Stimulated activated CD4-positive, alpha-beta T cell treated with anti-CD3 and anti-CD28 coated beads, TNF-alpha, amount 100 ng/mL, for 24 hours (primary cell): ENCODE measurements at regions not wholly inside any gene's neighbourhood (a gene's known extent, or its start where the extent isn't known, plus 50 kb on each side); places are given as distances from the start of the nearest gene placed in this dataset.
"Not testable (repeated sequence)": the region's sequence is repeated elsewhere in the genome, so short reads cannot be mapped to it uniquely, and the experiment has no call there.

ENCODE experiments used
- DNase-seq, 3 experiments: peaks; one replicate each; pipeline ENCODE4 v3.0.0-alpha.2; 2020; ENCODE audit warnings: low read depth in 3 of 3

DNA sequence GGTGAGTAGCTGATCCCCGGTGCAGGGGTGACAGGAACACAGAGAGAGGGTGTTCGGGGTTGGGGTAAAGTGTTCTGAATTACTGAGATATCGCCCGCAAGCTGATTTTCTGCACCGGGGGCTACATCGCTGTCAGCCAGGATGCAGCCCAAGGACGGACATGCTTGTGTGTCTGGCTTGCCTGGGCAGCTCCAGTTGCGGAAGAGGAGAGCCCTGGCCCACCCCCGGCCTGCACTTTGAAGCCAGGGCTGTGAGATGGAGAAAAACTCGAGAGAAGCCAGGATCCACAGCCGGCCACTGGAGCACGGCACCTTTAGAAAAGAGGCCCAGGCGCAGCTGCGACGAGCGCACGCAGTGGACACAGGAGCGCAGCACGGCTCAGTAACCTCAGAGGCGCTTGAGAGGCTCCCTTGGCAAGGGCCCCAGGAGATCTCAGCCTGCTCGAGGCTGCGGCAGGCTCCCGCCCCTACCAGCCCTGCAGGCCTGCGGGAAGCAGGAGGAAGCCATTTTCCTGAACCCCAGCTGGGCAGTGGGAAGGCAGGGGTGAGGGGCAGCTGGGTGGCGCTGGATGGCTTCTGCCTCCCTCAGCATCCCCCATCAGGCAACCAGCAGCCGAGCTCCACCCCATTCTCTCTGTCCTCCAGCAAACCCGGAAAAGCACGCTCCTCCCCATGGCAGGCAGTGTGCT lies 59.2 kb downstream of the C9orf50 start:
- DNase-seq = no peak

DNA sequence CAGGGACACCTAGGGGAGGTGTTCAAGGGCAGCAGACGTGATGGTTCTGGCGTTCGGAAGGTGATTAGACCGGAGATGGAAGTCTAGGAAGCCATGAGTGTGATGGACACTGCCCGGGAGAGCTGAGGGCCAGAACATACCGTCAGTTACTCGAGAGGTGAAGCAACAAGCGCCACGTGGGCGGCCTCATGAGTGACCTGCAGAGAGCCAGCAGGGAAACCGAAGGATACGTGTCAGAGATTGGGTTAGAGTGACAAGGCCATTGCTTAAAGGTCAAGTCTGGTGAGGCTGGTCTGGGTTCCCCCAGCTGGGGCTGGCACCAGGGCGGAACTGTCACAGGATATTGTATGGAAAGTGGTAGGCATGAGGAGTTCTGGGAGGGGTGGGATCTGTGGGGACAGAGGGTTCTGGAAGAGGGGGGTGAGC lies 60.0 kb downstream of the C9orf50 start:
- no peak for DNase-seq

DNA sequence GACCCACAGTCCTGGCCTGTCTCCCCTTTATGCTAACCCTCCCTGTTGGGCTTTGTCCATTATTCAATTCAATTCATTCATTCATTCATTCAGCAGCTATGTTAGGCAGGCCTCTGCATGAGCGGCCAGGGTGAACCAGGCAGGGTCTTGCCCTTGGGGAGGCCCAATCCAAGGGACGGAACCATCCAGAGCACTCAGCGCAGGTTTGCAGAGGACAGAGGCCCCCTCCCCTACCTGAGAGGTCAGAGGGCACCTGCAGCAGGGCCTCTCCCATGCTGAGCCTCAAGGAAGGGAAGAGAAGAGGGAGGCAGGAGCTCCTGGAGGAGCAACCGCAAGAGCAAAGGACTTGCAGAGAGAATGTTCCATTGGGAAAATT lies 61.4 kb downstream of the C9orf50 start:
- no peak for DNase-seq

DNA sequence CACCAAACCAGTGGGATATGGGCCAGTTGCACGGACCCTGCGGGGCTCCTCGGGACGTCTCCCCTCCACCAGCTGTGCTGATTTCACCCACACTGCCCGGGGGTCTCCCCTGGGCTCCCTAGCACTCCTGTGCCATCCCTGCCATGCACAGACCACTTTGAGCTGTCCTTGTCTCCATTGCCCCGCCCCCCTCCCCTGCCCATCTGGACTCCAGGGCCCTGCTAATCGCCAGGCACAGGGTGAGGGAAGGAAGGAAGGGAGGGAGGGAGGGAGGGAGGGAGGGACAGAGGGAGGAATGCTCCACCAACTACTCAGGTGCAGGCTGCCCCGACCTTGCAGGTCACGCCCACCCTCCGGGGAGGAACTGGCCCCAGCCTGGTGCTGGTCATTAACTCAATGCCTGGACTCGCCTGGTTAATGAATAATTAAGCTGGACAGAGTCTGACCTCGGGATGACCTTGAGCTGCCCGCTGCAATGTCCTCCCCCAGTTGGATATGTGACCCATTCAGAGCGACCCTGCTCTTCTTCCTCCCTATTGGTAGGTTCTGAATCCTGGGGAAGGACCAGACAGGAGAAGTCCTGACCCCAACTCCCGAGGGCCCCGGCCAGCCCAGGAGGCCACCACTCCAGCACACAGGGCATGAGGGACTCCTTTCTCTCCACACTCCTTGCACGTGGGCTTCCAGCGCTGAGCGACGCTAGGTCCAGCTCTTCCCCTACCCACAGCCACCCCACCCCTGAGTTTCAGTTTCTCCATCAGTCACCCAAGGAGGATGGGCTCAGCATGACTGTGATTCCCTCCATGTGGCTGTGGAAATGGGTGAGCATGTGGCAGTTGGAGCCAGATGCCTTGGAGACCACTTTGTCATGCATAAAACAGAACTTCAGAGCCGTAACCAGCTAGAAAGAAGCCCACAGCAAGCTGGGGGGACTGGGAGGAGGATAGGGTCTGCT lies 62.1 kb downstream of the C9orf50 start:
- no peak for DNase-seq

DNA sequence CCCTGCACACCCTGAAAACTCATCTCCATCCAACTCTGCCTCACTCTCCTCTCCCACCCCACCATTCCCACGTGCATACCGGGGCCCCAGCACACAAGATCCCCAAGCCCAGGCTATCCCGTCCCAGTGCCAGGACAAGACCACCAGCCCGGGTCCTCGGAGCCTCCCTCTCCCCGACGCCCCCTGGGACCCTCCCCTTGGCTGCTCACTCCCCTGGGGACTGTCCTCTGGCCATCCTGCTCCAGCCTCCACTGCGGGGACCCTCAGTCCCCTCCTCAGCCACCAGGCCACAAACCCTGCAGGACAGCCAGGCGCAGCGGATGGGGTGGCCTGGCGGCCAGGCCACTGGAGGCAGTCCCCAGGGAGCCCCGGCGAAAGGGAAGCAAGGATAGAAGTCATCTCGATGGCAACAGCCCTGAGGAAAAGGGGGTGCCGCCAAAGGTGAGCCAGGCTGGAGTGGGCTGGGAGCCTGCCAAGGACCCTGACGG lies 62.8 kb downstream of the C9orf50 start:
- no peak for DNase-seq

DNA sequence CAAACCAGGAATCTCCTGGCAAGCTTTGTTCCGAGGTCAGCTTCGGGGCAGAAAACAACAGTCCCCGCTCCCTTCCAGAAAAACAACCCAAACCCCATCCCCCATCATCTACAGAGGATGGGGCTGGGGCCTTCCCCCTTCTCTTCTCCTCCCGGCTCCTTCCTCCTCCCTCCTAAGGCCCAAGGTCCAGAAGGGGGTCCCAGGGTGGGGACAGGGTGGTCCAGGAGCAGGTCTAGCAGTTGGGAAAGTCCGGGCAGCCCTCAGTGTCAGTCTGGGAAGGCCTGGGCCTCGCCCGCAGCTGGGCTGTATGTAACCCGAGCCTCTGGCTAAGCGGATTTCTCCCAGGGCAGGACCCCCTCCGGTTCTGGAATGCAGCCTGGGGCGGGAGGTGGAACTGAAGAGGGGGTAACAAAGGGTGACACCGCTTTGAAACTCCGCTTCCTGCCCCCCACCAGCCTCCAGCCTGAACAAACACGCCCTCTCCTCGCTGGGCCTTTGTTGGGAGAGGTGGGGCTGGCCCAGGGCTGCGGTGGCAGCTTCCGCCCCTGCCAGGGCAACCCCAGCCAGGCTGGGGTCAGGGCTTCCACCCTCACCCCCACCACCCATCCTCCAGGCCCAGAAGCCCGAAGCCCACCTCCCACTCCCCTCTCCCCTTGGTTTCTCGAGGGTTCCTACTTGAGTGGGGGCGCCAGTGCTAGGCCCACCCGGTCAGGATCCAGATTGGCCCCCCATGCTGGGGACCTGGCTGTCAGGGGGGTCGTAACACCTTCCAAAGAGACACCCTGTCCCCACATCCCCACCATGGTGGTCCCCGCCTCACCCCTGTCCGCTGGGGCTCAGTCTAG lies 63.5 kb downstream of the C9orf50 start:
- no peak for DNase-seq

DNA sequence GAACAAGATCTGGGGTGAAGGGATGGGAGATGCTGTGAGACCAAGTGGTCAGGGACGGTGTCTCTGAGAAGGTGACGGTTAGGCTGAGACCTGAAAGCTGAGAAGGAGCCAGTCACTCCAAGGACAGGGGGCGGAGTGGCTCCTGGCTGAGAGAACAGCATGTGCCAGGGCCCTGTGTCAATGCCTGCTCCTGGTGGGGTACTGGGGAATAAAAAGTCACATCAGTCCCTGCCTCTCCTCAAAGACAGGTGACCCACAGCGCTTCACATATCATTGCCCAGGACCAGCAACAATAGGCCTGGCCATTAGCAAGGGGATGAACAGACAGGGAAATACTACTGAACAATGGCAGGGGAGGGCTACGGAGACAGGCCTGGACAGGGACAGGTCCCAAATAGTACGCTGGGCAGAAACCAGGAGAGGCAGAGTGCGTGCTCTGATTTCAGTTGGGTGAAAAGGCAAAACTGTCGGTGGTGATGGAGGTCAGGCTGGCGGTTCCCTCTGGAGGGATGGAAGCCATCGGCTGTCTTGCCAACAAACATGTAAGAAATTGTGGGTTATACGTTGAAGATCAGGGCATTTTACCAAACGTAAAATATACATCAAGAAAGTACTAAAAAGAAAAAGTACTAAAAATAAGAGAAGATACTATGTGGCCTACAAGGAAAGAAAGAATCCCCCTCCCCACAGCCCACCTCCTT lies 64.3 kb downstream of the C9orf50 start:
- DNase-seq = no peak

DNA sequence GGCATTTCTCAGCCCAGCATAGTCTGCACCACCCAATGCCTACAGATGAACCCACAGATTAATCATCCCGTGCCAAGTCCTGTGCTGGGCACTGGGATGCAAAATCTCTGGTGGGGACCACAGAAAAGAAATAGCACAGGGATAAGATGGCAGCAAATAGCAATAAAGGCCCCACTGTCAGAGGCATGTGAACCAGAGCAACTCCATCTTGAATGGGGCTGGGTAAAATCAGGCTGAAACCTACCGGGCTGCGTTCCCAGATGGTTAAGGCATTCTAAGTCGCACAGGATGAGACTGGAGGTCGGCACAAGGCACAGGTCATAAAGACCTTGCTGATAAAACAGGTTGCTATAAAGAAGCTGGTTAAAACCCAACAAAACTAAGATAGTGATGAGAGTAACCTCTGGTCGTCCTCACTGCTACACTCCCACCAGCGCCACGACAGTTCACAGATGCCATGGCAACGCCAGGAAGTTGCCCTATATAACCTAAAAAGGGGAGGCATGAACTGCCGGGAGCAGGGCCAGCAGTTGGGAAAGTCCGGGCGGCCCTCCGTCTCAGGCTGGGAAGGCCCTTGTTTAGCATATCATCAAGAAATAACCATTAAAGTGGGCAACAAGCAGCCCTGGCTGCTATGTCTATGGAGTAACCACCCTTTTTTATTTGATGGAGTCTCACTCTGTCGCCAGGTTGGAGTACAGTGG lies 65.2 kb downstream of the C9orf50 start:
- no peak for DNase-seq

DNA sequence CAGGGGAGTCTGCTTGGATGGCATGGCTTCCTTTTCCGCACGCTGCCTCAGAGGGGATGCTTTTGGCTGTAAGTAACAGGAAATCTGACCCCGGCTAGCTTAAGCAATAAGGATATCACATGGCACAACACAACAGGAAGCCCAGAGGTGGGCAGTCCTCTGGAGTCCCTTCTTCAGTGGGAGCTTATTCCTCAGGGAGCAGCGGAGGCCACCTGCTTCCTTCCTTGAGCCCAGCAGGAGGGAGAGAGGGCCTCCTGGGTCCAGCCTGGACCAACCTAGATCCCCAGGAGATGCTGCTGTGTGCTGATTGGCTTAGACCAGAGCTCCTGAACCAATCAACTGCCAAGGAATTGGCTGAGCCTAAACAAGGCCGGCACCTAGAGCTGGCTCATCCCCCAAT lies 66.3 kb downstream of the C9orf50 start:
- DNase-seq = no peak

DNA sequence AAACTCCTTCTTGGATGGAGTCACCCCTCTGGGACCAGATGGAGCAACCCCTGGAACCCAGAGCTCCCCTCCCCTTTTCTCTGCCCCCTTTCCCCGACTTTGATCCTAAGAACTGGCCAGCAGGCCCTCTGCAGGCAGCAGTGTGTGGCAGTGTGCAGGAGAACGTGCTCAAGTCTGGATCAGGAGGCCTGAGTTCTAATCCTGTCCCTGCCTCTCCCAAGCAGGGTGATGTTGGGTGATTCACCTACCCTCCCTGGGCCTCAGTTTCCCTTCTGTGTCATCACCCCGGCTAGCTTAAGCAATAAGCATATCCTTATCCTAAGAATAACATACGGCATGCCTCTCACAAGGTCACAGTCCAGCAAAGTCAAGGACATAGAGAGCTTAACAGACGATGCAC lies 67.6 kb downstream of the C9orf50 start:
- no peak for DNase-seq

DNA sequence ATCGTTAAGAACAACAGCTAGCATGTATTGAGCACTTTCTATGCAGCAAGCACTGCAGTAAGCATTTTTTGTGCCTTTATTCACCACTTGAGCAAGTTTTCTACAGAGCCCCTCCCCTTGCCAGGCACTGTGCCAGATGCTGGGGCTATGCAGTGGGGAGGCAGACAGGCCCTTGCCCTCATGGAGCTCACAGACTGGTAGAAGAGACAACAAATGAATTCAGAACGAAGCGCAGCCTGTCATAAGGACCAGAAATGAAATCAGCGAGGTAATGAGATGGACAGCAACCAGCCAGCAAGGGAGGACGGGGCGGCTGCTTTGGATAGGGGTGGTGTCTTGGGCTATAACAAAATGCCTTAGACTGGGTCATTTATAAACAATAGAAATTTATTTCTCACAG lies 68.8 kb downstream of the C9orf50 start:
- DNase-seq = no peak

DNA sequence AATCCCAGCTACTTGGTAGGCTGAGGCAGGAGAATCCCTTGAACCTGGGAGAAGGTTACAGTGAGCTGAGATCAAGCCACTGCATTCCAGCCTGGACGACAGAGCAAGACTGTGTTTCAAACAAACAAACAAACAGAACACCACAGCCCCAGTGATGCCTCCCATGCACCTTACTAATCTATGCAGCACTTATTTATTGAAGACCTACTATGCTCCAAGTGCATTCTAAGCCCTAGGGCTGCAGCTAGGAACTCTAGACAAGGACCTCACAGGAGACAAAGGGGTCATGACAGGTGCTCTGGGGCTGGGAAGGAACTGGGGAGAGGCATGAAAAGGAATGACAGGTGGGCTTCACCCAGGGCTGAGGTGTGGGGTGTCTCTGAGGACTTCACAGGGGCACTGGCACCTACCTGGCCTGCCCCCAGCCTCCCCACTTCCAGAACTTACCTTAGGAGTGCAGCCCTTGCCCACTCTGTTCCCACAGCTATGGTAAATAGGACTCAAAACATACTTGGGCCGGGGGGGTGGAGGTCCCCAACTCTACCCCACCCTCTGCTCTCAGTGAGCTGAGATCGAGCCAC lies 69.4 kb downstream of the C9orf50 start:
- no peak for DNase-seq

DNA sequence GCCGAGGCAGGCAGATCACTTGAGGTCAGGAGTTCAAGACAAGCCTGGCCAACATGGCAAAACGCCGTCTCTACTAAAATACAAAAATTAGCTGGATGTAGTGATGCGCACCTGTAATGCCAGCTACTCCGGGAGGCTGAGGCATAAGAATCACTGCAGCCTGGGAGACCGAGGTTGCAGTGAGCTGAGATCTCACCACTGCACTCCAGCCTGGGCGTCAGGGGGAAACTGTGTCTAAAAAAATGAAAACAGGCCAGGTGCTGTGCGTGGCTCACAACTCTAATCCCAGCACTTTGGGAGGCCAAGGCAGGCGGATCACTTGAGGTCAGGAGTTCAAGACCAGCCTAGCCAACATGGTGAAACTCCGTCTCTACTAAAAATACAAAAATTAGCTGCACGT lies 69.9 kb downstream of the C9orf50 start:
- not testable (repeated sequence) for DNase-seq

DNA sequence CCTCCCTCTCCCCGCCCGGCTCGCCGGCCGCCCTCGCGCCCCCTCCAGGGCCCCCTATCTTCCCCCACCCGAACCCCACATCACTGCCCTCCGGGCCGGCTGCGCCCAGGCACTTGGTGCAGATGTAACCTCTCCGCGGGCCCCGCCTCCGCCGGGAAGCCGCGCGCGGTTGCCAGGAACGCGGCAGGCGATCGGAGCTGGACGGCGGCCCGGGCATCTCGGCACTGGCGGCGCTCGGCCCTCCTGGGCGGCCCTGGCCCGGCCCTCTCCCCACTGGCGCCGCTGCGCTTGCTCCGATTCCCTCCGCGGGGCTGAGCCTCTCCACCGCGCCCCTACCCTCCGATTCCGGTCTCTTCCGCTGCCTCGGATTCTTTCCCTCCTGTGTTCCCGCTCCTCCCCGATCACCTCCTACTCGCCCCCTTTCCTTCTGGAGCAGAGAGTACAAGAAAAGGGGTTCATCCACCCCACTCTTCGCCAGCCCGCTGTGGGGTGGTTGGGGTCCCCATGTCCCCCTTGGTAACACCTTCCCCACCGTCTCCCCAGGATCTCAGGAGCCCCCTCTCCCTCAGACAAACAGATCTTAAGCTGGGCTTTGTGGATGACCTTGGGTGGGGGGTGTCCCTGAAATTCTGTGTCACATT lies 70.6 kb downstream of the C9orf50 start:
- peak in 1 of 3 experiments; percentile 17 for DNase-seq

DNA sequence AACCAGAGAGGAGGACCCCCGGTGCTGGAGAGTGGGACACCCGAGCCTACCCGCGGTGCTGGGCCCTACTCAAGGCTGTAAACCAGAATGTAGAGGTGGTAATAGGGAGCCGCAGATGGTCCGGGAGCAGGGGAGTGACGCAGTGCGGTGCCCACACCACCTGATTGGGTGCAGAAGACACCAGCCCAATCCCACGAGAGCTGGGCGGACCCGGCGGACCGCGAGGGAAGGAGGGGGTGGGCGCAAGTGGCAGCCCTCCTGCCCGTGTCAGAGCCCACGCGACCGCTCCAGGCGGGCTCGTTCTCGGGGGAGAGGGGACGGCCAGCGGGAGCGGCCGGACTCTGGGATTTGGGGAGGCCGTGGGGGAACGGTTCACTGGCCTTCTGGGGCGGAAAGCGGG lies 71.2 kb downstream of the C9orf50 start:
- no peak for DNase-seq

DNA sequence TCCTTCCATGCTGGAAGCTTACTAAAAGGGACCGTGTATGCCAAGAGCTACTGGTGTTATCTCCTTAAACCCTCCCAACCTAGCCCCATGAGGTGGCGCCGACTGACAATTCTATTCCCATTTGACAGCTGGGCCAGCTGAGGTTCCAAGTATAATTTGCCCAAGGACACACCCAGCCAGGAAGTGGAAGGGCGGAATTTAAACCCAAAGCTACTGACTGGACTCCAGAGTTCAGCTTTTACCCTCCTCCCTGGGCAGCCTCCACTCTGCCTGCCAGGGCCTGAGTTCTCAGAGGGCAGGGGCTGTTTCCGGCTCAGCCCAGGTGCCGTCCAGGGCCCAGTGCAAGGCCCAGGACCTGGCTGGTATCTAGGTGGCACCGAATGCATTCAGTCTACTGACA lies 71.8 kb downstream of the C9orf50 start:
- no peak for DNase-seq

DNA sequence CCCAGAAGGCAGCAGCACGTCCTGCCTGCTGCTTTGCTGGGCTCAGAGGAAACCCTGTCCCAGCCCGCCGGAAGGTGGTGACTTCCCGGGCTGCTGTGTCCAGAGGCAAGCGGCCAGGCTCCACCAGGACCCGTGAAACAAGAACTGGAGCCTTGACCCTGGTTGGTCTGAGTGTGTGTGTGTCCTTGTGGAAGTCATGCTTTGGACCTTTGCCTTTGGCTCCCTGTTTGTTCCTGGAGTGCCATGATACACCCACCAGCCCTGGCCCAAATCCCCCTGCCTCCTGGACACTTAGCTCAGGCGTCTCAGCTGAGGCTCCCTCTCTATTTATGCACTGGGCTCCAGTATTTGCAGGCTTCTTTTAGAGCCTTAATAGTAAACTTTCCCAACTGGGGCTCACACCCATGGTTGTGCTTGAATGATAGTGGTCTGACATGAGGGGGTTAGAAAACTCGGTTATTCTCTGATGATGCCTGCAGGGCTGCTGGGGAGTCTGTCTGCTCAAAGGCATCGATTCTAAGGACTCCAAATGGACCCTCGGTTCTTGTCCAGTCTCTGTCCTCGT lies 72.2 kb downstream of the C9orf50 start:
- DNase-seq = no peak

DNA sequence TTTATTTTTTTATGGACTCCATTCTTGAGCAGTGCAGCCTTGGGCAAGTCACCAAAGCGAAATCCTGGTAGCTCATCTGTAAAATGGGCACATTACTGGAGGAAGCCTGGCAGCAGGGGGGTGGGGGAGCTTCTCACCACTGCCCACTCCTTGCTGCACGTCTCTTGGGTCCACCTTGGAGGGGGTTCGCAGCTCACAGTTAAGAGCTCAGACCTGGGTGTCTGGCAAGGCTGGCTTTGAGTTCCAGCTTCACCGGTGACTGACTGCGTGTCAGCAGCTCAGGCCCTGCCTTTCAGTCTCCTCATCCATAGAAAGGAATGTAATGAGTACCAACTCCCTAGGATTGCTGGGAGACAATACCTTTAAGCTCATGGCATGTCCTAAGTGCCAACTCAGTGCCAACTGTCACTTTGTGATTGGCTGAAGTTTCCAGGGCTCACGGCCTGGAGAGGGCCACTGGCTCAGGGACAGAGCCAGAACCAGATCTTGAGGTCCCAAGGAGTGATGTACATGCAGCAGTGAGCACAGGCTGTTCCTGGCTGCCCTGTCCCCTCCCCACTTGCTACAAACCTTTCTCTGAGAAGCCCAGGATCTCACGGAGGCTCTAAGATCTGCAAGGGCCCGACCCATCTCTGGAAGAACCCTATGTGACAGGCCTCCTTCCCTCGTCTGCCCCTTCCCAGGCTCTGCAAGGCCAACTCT lies 72.9 kb downstream of the C9orf50 start:
- DNase-seq = no peak

DNA sequence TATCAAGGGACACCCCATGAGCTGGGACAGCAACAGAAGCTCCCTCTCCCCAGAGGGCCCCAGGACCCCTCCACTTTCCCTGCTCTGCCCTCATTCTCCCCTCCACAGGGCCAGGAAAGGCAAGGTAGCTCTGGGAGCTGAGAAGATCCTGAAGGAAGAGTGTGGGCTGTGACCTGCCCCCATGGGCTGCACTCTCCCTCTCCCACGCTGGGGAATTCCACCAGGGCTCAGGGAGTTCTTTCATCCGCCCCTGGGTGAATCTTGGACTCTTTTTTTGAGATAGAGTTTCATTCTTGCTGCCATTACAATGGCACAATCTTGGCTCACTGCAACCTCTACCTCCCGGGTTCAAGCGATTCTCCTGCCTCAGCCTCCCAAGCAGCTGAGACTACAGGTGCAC lies 73.8 kb downstream of the C9orf50 start:
- no peak for DNase-seq
